ENCODE measurements at regions not wholly inside any gene's neighbourhood (a gene's known extent, or its start where the extent isn't known, plus 50 kb on each side); places are given as distances from the start of the nearest gene placed in this dataset.

GRCh38 chr9:23552876-23553601 is 273.0 kb downstream of the ELAVL2 start:
- no peak for FAIRE-seq

DNA sequence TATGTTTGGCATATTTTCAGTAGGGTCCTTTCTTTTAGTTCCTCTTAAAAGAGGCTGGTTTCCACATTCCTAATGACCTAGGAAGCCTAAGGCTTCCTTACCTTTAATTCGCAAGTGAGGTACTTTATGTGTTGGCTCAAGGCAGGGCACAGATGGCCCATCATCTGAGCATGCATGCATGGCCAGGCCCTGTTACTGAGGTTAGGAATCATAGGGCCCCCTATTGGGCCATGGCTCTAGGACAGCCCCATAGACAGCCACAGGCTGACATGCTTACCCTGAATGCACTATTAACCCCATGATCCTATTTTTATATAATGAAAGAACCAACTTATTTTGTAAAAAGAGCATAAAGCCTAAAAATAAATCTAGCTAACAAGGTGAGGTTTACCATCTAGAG is 271.4 kb downstream of the ELAVL2 start:
- FAIRE-seq = no peak

DNA sequence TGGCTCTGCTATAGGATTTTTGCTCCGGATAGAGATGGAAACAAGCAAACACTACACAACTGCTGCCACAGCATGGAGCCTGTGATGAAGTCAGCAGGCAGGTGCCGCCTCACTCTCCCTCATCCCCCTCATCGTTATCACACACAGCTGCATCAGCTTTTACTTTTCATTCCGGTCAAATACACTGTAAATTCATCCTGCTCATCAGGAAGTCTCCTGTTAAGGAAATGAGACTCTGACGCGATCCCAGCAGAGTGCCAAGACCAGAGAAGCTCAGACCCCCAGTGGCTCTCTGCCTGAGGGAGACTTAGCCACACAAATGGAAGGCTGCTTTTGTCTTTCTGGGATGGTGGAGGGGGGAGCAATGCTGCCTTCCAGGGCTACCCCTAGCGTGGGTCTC is 270.2 kb downstream of the ELAVL2 start:
- no peak for FAIRE-seq

DNA sequence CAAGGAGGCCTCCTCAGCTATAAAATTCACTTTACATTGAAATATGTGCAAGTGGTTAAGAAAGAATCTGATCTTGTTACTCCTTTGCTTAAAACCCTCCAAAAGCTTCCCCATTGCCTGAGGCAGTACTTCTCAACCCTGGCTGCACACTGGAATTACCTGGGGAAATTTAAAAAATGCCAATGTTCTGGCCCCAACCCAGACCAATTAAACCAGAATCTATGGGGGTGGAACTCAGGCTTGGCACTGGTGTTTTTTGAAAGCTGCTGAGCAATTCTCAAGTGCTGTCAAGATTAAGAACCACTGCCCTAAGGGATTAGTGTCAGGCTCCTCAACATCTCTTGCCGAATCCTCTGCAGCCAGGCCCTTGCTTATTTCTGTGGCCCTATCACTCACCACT is 269.6 kb downstream of the ELAVL2 start:
- FAIRE-seq = no peak

GRCh38 chr9:23557689-23558088 is 268.4 kb downstream of the ELAVL2 start:
- FAIRE-seq = no peak

- no peak for FAIRE-seq
Observed at GRCh38 chr9:23559522-23559921, 266.5 kb downstream of the ELAVL2 start.

- no peak for FAIRE-seq
Observed at GRCh38 chr9:23563517-23563916, 262.5 kb downstream of the ELAVL2 start.

DNA sequence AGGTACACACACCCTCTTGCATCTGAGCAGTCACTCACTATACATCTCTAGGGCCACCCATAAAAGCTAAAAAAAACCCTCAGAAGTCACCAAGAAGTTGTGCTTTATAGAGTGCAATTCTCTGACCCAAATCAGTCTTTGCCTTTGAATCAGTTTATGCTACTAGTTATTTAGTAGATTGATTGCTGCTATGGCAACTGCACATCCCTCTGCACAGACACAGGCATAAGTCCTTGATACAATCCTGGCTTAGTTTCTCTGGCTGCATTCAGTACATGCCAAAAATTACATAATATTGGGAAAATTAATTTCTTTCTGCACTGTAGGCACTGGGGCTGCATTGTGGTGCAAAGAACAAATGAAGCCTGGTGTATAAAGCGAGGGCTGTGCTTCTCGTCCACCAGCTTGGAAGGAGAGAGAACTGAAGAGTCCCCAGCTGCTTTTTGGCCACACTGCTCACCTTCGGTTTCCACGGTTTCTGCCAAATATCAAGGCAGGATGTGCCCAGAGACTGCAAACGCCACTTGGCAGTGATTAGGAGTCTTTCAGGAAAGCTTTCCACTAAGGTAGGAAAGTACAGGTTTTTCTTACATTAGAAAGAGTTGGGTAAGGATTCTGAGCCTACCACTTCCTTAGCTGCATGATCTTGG is 258.4 kb downstream of the ELAVL2 start:
- FAIRE-seq = no peak

DNA sequence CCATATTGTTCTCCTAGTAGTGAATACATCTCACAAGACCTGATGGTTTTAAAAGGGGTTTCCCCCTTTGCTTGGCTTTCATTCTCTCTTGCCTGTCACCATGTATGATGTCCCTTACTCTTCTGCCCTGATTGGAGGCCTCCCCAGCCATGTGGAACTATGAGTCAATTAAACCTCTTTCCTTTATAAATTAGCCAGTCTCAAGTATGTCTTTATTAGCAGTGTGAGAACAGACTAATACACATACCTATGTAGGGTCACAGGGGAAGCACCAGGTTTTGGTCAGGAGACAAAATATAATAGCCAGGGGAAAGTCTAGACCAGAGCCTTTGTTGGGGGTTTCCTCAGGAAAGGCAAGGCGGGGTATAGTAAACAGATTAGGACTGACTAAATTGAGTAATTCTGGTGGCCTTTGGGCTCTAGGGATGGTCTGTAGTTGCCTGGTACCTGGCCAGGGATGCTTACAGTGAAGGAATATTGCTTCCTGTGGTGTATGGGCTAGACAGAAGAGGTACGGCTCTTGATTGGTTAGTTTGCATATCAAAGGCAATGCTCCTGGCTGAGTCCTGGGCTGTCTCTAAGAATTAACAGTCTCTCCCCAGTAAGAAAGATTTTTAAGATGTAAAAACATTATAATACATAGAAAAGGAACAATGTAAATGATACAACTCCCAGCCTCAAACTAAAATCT is 254.5 kb downstream of the ELAVL2 start:
- no peak for FAIRE-seq

GRCh38 chr9:23573800-23574199 is 252.2 kb downstream of the ELAVL2 start:
- FAIRE-seq = no peak

GRCh38 chr9:23577611-23578010 is 248.4 kb downstream of the ELAVL2 start:
- FAIRE-seq = no peak

DNA sequence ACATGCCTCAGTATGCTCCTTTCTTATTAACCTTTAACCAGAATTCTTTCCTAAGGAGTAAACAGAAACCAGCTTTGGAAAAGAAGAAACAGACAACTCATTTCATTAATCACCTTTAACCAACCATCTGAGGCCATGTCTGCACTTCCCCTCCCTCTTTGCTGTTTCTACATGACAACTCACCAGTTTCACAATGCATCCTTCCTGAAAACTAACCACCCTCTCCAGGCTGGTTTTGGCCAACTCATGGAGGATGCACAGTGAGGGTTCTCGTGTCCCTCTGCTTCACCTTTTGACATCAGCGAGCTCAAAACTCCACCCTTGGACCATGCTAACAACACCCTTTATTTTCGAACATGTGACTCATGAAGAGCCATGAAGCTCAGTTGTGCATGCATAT is 244.1 kb downstream of the ELAVL2 start:
- FAIRE-seq = no peak

- FAIRE-seq = no peak
Observed at GRCh38 chr9:23582836-23583235, 243.2 kb downstream of the ELAVL2 start.

DNA sequence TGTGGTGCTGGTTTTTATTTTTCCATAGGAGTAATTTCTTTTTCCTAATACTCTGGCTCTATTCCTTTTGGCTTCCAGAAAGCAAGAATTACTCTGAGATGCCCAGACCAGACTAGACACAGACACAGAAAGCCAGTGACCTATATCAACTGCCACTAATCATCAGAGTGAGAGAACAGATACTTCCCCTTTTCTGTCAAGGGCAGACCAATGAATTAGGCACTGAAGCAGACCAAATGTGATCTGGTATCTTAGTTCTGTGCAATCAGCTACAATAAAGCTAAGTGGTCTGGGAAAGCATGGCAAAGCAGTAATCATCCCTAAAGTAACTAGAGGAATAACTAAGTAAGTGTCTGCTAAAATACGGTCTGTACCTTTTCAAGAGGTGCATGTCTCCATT is 239.1 kb downstream of the ELAVL2 start:
- FAIRE-seq = no peak

DNA sequence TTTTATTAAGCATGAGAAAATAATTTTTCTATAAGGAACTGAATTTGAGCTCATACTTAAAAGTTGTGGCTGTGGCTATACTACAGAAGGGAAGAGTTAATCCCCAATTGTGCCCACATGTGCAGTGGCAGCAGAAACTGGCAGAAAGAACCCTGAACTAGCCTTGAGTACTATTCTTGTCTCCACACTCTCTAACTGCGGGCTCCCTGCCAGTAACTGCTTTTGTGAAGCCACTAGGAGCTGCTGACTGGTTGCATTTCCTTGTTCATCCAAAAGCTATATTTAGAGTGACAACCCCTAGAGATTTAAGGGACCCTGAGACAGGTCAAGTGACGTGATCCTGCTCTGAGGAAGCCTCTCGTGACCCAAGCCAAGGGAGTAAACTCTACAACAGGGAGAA is 238.6 kb downstream of the ELAVL2 start:
- FAIRE-seq = no peak

DNA sequence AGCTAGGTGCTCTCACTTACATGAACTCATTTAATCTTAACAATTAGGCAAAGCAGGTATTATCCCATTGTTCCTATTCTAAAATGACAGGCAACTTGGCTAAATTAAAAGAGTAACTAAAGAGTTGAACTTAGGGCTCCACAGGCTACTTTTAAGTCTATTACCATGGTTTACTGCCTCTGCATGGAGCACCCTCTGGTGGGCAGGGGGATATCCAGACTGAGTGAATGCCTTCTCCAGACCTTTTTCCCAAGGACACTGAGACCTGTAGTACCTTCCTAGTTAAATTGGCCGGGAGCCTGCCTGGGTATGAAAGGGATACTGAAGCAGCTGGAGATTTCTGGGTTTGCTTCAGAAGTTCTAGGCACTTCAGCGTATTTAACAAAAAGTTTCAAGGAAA is 238.1 kb downstream of the ELAVL2 start:
- no peak for FAIRE-seq

GRCh38 chr9:23590276-23591000 is 235.6 kb downstream of the ELAVL2 start:
- no peak for FAIRE-seq

GRCh38 chr9:23594421-23594820 is 231.6 kb downstream of the ELAVL2 start:
- FAIRE-seq = no peak

DNA sequence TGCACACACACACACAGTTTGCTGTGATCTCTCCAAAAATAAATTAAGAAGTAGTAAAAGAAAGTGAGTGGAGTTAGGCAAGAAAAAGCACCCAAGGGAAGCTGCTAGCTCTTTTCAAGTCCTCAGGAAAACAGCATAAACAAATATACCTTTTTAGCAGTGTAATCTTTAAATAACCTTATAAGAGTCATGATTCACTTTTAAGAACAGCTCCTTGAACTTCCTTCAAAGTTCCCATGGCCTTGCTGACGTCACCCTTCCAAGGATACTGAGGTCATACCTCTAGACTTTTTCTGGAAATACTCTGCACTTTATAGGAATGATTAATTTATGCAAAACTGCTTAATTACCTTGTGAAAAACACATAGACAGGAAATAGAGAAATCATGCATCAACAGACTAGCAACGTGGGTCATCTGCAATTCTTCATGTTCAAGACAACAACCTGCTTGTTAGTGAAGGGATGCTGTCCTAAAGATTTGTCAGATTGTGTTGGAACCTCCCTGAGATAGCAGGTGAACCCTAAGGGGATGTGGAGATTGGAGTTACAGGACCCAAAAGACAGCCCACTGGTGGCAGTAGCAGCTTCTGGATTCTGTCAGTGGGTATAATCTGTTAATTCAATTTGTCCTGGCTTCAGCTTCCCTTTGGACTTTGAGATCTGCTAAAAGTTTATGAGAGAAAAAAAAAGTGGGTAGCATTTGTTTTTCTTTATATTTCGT is 229.0 kb downstream of the ELAVL2 start:
- FAIRE-seq = no peak

DNA sequence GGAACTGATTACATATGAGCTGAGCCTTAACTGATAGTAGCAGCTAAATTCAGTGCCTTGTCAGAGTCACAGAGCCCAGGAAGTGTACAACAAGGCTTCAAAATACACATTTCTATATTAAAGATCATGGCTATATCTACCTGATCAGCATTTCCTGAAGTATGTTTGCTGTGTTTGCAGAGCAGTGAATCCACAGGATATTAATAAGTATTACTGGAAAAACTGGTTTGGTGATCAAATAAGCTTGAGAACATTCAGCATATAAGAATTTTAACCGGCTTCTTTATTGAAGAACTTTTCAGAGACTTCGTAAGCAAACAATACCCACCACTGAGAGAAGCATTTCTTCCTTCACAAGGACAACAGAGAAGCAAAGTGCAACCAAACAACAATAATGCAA is 227.0 kb downstream of the ELAVL2 start:
- FAIRE-seq = no peak

DNA sequence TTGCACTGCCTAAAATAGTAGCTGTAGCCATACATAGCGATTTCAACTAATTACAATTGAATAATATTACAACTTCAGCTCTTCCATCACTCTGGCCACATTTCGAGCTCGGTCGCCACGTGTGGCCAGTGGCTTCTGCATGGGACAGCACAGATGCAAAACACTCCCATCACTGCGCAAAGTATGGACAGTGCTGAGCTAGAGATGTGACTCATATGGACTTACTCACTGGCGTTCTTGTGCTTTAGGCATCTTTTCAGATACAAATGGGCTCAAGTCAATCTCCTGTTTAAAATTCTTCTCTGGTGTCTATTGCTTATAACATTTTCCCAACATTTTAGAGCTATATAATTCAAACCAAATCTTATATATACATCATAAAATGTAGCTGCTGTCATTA is 222.7 kb downstream of the ELAVL2 start:
- no peak for FAIRE-seq

DNA sequence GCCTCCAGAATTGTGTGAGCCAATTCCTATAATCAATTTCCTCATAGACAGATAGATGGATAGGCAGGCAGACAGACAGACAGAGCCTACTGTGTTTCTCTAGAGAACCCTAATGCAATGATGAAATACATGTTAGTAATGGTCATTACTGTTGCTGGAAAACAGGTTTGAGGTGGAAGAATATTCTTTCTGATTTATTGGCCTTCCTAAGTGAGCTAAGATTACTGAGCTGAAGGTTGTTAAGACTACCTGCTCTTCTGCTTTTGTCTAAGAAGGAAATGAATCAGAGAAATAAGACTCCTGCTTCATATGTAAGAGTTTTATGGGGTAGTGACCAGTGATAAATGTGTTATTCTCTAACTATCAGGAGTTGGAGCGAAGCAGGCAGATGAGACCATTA is 219.9 kb downstream of the ELAVL2 start:
- FAIRE-seq = no peak

GRCh38 chr9:23608456-23608855 is 217.6 kb downstream of the ELAVL2 start:
- no peak for FAIRE-seq

Data from TTC549 (cell line).